ENCODE measurements at regions not wholly inside any gene's neighbourhood (a gene's known extent, or its start where the extent isn't known, plus 50 kb on each side); places are given as distances from the start of the nearest gene placed in this dataset.

DNA sequence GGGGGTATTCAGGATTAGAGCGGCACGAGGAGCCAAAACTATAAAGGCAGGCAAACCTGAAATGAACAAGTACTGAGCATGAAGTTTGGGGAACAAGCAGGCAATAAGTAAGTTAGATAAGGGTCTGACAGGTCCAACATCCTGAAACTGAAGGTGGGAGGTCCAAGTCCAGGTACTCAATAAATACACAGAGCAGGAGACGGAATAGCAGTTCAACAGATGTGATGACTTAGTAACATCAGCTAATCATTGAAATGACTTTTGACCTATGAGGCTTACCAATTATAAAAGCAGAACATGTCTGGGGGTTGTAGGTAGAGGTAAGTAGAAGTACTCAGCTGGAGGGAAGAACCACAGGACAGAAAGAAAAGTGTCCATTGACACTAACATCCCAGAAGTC is 132.8 kb upstream of the PDZRN3 start:
- DNase-seq: no peak
- intact Hi-C loops (cut with DNase I): no loop called here

DNA sequence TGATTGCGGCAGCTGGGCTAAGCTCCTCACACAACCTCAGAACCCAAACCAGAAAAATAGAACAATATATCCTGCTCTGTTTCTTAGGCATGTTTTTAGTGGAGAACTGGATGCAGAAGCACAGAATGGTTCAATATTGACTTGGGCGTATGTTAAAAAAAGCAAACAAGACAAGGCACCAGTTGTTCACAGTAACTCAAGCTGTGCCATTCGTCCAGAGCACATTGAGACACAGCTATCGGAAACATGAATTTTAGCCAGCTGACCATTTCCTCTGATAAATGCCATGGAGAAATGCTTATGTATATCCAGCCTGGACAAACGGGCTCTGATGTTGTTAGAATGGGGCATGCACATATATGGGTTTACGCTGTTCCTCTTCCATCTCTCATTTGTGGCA is 129.2 kb upstream of the PDZRN3 start:
- no peak for DNase-seq
- intact Hi-C loops (cut with DNase I): no loop called here

DNA sequence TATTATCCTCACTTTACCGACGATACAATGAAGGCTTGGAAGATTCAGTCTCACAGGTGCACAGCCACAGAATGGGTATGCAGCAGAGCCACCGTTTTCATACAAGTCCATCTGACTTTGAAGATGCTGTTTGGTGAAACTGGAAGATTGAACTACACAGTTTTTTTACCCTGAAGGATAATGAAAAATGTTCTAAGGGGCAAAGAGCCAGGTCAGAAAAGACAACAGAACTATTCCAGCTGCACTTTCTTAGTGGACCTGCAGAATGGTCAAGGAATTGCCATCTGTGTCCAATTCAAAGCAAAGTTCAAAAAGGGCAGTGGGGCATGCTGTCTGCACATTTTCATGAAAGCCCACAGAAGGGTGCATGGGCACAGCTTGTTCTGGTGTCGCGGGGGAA is 127.6 kb upstream of the PDZRN3 start:
- intact Hi-C loops (cut with DNase I): no loop called here
- DNase-seq: no peak

DNA sequence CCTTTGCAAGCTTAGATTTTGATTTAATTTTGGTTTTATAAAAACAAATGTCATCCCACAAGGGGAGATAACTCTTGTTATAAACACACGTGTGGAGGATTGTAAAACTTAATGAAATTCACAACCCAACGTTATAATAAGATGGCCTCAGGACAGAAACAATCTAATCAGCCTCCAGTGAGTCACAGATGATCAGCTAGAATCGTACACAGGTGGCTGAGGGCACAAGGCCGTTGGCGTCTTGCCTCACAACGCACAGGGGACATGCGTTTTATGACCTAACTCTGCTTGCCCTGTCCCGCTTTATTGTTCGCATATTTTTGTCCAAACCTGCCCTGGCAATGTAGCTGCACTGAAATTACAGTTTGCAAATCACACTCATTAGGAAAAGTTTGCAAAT is 121.9 kb upstream of the PDZRN3 start:
- intact Hi-C loops (cut with DNase I): no loop called here
- DNase-seq: no peak

DNA sequence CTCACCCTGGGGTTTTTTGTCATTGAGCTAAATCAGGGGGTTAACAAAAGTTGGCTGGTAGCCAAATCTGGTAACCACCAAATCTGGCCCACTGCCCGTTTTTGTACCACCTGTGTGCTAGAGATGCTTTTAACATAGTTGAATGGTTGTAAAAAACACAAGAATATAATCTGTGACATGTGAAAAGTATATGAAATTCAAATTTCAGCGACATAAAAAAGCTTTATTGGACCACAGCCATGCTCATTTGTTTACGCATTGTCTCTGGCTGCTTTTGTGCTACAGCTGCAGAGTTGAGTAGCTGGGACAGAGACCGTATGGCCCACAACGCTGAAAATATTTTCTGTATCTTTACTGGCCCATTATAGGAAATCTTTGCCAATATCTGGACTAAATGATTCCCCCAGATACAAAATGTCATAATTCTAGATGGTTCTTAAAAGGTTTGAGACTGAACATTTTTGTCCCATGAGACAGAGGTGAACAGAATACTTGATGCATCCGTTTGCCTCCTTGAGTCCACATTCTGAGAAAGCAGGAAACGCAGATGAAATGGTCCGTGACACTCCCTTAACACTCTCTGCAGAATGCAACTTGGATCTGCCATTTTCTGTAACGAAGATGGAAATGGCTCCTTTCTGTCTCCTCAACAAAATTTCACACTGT is 120.9 kb upstream of the PDZRN3 start:
- intact Hi-C loops (cut with DNase I): no loop called here
- peak in 2 of 42 donors; percentile 24 to 31 for DNase-seq

DNA sequence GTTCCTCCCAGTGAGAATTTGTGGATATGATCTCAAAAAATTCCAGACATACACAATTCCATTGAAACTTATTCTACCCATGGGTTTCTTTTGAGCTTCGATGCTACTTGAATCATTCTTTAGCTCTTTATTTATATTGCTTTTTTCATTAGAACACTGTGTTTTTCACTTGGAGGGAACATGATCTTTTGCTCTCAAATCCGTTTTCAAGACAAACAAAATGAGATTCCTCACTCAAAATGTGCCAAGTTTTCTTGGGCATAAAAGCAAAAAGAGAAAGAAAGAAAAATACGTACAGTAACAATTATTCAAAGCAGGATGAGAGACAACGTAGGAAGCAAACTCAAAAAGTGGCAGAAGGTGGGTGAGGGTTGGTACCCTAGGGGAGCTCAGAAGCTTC is 118.8 kb upstream of the PDZRN3 start:
- intact Hi-C loops (cut with DNase I): no loop called here

DNA sequence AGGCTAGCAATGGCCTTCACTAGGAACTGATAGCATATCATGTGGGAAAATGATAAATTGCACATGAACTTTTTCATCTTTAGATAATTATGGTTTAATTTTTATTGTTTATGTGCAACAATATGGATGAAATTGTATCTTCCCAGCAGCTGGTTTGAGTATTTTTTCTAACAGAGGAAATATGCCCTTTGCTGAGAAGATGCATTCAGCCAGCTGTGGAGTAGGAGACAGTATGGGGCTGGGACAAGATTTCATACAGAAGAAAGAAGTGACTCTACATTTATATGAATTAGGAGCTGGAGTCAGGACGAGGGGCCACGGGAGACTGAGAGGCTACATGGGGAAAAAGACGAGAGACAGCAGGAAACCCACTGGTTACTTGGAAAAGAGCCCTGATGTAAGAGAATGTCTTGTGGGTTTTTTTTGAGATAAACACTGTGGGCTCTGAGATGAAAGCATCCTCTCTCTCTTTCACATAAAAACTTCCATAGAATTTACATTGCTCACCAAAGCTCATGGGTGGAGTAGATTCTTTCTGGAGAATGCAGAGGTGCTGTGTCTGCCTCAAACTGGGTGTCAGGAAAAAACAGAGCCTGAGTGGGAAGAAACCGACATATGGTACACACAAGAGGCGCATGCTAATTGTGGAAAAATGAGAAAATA is 115.2 kb upstream of the PDZRN3 start:
- DNase-seq: no peak
- intact Hi-C loops (cut with DNase I): no loop called here

More for the DNA sequence above, 118.8 kb upstream of the PDZRN3 start:
- DNase-seq: no peak

DNA sequence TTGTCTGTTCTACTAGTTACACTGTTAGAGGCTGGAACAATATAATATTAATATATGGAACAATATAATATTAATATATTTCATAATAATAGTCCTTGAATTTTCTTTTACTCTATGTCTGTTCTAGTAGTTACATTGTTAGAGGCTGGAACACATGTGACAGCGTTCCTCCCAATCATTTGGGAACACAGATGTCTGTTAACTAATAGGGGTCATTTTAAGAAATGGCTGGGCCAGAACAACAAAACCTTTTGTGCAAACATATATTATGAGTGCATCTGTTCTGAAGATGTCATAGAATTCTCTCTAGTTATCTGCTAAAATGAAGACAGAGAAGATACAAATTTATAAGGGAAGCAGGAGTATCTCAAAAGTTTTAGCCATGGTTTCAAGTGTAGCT is 114.0 kb upstream of the PDZRN3 start:
- intact Hi-C loops (cut with DNase I): no loop called here
- DNase-seq: no peak

DNA sequence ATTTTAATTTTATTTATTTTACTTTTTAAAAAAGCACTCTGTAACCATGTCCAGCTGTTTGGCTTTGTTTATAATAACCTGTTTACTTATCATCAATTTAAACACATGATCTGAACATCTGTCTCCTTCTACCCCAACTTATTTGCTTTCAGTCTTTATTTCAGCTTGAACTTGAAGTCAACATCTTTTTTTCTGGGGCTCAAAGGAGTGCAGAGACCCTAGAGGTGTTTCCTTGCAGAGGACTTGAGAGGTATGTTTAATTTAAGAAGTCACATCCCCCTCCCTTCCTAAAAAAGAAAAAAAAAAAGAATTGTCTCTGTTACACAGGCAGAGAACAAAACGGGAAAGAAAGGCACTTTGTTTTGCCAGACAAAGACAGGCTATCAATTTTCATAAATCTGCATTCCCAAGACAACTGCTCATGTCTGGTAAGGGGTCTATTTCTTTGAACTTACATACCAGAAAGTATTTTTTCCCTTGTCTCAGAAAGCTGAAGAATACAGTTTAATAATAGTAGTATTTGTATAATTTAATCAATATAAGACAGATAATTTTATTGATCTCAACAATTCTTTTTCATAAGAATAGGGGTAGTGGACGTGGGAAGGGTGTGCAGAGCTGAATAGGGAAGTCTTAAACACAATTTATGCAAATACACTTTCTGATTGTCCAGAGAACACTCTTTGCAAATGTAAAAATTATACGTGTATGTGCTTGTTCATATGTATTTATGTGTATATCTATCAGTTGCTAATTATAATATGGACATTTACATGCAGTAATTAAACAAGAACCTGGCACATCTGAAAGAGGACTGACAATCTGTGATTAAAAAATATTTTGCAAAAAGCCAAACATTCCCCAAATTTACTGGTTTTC is 109.7 kb upstream of the PDZRN3 start:
- DNase-seq: no peak

DNA sequence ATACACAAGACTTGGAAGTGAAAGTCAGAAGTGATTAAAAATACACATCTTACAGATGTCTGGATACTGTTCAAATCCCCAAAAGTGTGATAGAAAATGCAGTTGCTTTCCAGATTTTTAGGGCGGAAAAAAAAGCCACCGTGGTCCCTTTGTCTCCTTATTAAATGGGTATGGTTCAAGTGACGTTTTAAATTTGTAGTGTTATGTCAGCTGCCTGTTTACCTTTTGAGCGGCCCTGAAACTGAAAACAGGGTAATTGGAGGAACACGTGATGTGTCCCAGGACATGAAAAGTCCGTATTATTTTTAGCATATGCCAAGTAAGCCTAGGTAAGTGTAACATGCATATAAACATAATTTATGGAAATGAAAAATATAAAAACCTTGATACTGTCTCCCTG is 109.0 kb upstream of the PDZRN3 start:
- intact Hi-C loops (cut with DNase I): no loop called here
- DNase-seq: no peak

More for the DNA sequence above, 109.7 kb upstream of the PDZRN3 start:
- intact Hi-C loops (cut with DNase I): no loop called here

DNA sequence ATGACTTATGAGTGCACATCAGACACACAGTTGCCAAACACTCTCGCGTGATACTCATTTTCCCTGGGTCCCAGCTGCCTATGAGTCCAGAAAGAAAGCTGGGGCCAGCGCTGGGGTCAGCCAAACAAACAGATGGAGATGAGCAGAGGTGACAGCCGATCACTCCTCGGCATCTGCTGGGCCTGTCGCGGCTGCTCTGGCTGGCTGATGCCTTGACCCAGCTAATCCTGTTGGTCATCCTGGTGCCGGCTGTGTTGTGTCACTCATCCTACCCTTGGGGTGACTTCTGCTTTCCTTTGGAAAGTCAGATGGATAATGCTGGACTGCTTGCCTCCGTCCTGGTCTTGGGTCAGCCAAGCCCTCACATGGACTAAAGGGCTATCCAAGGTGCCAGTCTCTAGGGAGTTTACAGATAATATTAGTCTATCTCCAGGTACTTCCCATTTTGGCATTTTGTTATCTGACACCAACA is 105.3 kb upstream of the PDZRN3 start:
- DNase-seq: no peak
- intact Hi-C loops (cut with DNase I): no loop called here

DNA sequence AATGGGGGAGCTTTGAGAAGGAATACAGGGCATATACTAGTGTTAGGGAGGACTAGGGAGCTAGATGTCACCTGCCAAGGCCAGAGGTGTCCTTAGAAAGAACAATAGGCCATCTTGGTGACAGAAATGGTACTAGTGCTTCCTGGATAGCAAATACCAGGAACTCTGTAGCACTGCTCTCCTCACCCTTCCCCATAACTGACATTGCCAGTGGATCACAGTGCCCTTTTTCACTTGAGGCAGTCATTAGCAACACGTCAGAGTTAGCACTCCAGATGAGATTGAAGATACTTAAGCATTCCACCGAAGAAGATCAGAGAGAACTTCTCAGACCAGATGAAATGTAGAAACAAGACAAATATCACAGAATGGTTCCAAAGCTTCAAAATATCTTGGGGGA is 103.1 kb upstream of the PDZRN3 start:
- DNase-seq: no peak
- intact Hi-C loops (cut with DNase I): no loop called here

DNA sequence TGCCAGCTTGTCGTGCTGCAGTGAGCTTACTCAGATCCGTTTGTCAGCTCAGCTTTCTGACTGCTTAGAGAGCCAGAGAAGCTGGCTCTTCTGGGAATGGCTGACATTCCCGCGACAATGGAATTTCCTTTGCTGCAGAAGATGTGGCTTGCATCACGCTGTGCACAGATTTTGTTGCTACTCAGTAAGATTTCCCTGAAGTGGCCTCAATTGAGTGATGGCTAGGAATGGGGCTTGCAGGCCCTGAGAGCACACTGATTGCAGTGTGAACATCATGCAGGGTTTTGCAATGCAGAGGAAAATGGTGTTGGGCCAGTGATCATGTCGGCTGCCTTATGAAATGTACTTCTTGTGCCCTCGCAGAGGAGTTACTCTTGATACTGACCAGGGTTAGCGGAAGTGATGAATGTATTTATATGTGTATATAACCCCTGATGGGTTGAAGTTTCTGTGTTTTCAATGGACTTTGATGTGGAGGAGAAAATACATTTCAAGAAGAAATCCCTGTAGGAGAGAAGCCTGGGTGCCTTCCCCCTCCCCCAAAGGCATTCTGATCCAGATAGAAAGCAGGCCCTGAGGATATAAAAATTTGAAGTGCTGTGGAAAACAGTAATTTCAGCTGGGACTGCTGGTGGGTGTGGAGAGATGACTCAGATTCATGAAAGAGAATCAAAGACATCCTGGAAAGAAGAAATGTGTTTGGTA is 102.5 kb upstream of the PDZRN3 start:
- intact Hi-C loops (cut with DNase I): no loop called here
- peak in 23 of 42 donors; percentile 9 to 67 (median 29) for DNase-seq

DNA sequence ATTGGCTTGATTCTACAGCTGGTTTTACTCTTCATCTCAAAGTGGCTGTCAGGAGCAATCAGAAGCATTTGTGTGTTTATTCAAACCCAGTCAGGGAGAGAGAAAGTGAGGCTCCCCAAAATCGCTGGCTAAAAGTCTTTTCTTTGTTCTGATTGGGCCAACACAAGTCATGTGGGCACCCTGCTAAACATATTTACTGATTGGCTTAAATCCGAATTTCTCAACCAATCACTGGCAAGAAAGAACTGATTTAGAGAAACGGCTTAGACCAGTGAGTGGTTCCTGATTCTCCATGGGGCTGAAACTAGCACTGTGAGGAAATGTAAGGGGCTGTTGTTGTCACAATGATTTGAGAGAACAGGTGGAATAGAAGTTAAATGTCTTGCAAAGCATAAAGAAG is 98.9 kb upstream of the PDZRN3 start:
- intact Hi-C loops (cut with DNase I): no loop called here
- DNase-seq: no peak

DNA sequence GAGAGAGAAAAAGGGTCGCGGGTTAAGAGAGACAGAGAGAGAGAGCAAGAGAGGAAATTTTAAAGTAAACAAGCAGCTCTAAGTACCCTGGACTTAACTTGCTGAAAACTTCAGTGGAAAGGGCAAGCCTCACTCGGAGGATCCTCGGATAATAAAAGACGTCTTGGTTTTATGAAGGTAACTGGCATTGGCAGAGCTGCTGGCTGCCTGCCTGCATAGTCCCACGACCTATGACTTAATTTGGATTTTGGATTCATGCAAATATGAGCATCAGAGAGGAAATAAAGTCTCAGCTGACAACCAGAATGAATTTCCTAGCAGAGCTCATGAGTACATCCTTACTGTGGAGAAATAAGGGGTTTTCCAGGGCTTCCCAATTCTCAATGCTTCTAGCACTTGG is 95.1 kb upstream of the PDZRN3 start:
- no peak for DNase-seq
- intact Hi-C loops (cut with DNase I): no loop called here

DNA sequence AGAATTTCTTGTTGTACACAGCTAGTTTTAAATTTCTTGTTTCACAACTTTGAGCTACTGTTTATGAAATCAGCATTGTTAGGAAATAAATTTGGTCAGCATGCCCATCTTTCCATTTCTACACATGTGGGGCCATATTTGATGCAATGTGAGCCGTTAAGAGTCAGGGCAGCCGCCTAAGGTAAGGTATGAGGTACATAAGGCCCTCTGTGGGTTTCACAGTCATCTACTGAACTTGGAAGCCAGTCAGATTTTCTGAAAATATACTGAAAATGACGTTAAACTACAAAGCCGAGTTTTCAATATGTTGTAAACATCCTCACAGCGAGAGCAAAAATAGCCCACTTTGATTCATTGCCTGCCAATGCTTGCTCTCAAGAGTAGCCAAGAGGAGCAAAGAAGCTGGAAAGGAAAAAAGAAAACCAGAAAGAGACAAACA is 94.7 kb upstream of the PDZRN3 start:
- peak in 1 of 42 donors; percentile 6 for DNase-seq
- intact Hi-C loops (cut with DNase I): no loop called here

DNA sequence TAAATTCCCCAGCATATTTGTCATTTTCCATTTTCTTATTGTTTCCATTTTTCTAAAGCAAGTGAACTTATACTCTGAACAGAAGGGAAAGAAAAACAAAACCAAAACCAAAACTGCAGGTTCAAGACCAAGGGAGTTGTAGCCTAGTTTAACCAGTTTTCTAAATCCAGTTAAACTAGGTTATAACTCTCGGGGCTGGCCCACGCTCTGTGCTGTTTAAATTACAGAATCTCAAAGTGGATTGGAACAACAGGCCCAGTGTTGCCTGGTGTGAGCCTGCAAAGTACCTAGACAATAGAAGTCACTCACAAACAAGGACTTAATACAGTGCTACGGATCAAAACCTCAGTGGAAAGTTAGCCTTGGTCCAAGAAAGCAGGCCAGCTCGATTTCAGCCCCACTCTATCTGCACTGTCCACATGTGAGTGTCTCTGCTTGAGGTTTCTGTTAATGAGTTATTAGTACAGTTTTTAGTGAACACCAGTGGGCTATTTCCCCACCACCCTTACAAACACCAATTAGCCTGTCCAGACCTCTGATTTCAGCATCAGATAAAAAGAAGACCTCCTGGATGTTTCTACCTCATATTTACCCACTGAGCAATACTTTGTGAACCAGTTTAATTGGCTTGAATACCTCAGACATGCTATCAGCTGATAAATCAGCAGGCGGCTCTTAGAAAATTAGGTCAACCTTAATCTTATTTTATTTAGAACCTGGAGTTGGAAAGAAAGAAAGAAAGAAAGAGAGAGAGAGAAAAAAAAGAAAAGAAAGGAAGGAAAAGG is 93.8 kb upstream of the PDZRN3 start:
- no peak for DNase-seq
- intact Hi-C loops (cut with DNase I): no loop called here

DNA sequence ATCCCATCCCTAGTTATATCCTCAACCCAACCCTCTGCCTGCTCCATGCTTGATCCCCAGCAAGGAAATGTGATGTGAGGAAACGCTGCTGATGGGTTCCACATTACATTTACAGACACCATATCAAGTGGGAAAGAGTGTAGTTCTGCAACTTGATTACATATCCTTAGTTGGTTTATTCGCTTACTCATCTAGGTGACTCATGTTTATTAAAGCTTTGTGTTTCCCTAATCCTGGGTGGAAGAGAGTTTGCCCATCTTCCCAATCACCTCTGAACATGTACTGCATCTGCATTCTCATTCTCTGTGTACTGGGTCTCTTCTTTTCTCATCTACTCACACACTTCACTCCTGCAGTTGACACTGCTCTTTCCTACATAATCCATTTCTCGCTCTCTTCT is 91.7 kb upstream of the PDZRN3 start:
- no peak for DNase-seq
- intact Hi-C loops (cut with DNase I): no loop called here

DNA sequence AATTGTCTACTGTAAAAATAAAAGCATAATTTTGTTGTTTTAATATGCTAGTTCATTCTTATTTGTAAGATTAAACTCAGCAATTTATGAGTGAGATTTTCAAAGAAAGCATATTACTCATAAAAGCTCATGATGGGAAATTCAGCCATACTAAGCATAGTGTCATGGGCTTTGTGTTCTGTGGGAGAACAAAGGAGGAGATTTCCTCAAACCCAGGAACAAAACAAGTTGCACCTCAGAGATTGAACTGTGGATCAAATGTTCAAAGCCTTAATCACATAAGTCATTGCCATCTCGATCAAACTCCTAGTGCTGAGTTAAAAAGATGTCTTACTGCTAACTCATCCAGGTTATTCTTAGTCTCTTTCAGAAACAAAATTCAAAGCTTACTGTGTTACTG is 85.6 kb upstream of the PDZRN3 start:
- intact Hi-C loops (cut with DNase I): no loop called here
- DNase-seq: no peak
